Lung (tissue), 11 donors: ENCODE measurements at regions not wholly inside any gene's neighbourhood (a gene's known extent, or its start where the extent isn't known, plus 50 kb on each side); places are given as distances from the start of the nearest gene placed in this dataset.
A peak's percentile ranks its signal among the peaks of the same experiment; 100 is the strongest.
"Not testable (repeated sequence)": the region's sequence is repeated elsewhere in the genome, so short reads cannot be mapped to it uniquely, and the experiment has no call there.

Experiments
- ATAC-seq: fragments of 200-7000 bp; cut with Tn5 transposase; one replicate; pipeline ENCODE4 v1.9.1; 2020; ENCODE audit warnings: moderate number of reproducible peaks; ENCODE audit not compliant: insufficient read depth, low FRiP score
- DNase-seq, 3 donors: peaks; one replicate each; pipeline ENCODE4 v3.0.0-alpha.2; 2013 to 2017
- H3K27ac ChIP-seq, 2 donors: one replicate each; pipeline ENCODE4 v1.5.1; 2013; ENCODE audit warnings: mild to moderate bottlenecking in 2 of 2, moderate library complexity in 2 of 2, control low read depth in 1 of 2, inconsistent platforms in 1 of 2, low read depth in 1 of 2, low read length in 1 of 2
- H3K27me3 ChIP-seq, 3 donors: one replicate each; pipeline ENCODE4 v1.5.1; 2013; ENCODE audit warnings: low read length in 2 of 3; ENCODE audit not compliant: control insufficient read depth in 3 of 3, insufficient read depth in 3 of 3
- H3K36me3 ChIP-seq, 4 donors: one replicate each; pipeline ENCODE4 v1.5.1; 2013; ENCODE audit warnings: low read length in 4 of 4, mild to moderate bottlenecking in 1 of 4, moderate library complexity in 1 of 4; ENCODE audit not compliant: control insufficient read depth in 4 of 4, insufficient read depth in 4 of 4
- H3K4me1 ChIP-seq, 5 donors: one replicate each; pipeline ENCODE4 v1.5.1; 2013; ENCODE audit warnings: low read length in 5 of 5, mild to moderate bottlenecking in 2 of 5, moderate library complexity in 1 of 5; ENCODE audit not compliant: control insufficient read depth in 5 of 5, insufficient read depth in 5 of 5
- H3K4me3 ChIP-seq: one replicate; pipeline ENCODE4 v1.5.1; 2013; ENCODE audit warnings: mild to moderate bottlenecking, control low read depth, moderate library complexity
- H3K9ac ChIP-seq, 2 donors: one replicate each; pipeline ENCODE4 v1.5.1; 2013; ENCODE audit warnings: low read length in 2 of 2, control low read depth in 1 of 2; ENCODE audit not compliant: insufficient read depth in 1 of 2
- H3K9me3 ChIP-seq, 4 donors: one replicate each; pipeline ENCODE4 v1.5.1; 2013; ENCODE audit warnings: low read length in 3 of 4, mild to moderate bottlenecking in 1 of 4, moderate library complexity in 1 of 4; ENCODE audit not compliant: control insufficient read depth in 4 of 4, insufficient read depth in 3 of 4
- CTCF ChIP-seq: IDR thresholded peaks from 2 replicates; pipeline ENCODE4 v1.5.1; 2012; ENCODE audit warnings: mild to moderate bottlenecking; ENCODE audit errors: control extremely low read depth, extremely low read depth
- WGBS, 2 donors: extraction: QIAGEN DNeasy Blood & Tissue Kit; methylation state at CpG; one replicate each; pipeline ENCODE4 v1.1.7; 2013; 5-methylcytosine and 5-hydroxymethylcytosine counted together
- donor health status: control.
- donor health status: control.
- donor health status: Bipolar disorder and iron deficiency.
- donor health status: healthy.
- donor health status: DM: yes; HTN: yes; CAD: no.

GRCh38 chr13:30837227-30838159, 68.6 kb upstream of the MEDAG start:
- ATAC-seq (no peak), DNase-seq (no peak)
- Histone ChIP-seq H3K4me1 (peaks cover 0 to 43% (median 31%) of the 10 kb centered on the region in 5 donors), H3K27me3 (peaks cover 0 to 6% (median 0%) of the 10 kb centered on the region in 3 donors), H3K36me3 (no peaks in the 10 kb centered on the region), H3K9ac (no peak overlapping the region), H3K4me3 (no peak overlapping the region), H3K9me3 (no peaks in the 10 kb centered on the region), H3K27ac (no peak overlapping the region)
- 90 to 93% methylated on average over 11 of the region's 11 CpGs for WGBS, 2 donors
- no peak for TF ChIP-seq CTCF

- H3K27ac ChIP-seq, DNase-seq, H3K9ac ChIP-seq, ATAC-seq, H3K9me3 ChIP-seq, H3K4me3 ChIP-seq, H3K36me3 ChIP-seq, H3K27me3 ChIP-seq: not testable (repeated sequence)
- peaks cover 0 to 32% (median 20%) of the 10 kb centered on the region in 5 donors for H3K4me1 ChIP-seq
- WGBS, 2 donors = 93 to 95% methylated on average over 11 to 27 of the region's 30 CpGs
These were observed 66.4 kb upstream of the MEDAG start for GRCh38 chr13:30839636-30840035.

- no peak for DNase-seq
- no peak overlapping the region for H3K9ac ChIP-seq
- H3K27ac ChIP-seq = no peak overlapping the region
- peaks cover 0 to 3% (median 0%) of the 10 kb centered on the region in 4 donors for H3K36me3 ChIP-seq
- WGBS, 2 donors = 87 to 90% methylated on average over 2 of the region's 6 CpGs
- no peak for TF ChIP-seq CTCF
- H3K9me3 ChIP-seq = peaks cover 0 to 6% (median 1%) of the 10 kb centered on the region in 4 donors
- peaks cover 0 to 6% (median 0%) of the 10 kb centered on the region in 3 donors for H3K27me3 ChIP-seq
- peaks cover 0 to 30% (median 14%) of the 10 kb centered on the region in 5 donors for H3K4me1 ChIP-seq
- H3K4me3 ChIP-seq = no peak overlapping the region
- ATAC-seq = no peak
These were observed 65.6 kb upstream of the MEDAG start for GRCh38 chr13:30840515-30840914.

- peaks cover 0 to 3% (median 0%) of the 10 kb centered on the region in 4 donors for H3K36me3 ChIP-seq
- 75 to 86% methylated on average over 5 of the region's 5 CpGs for WGBS, 2 donors
- TF ChIP-seq CTCF = no peak
- peaks cover 0 to 1% (median 0%) of the 10 kb centered on the region in 3 donors for H3K27me3 ChIP-seq
- ATAC-seq = no peak
- H3K4me3 ChIP-seq = no peak overlapping the region
- H3K4me1 ChIP-seq = peaks cover 0 to 24% (median 8%) of the 10 kb centered on the region in 5 donors
- H3K9me3 ChIP-seq = peaks cover 0 to 6% (median 1%) of the 10 kb centered on the region in 4 donors
- no peak overlapping the region for H3K27ac ChIP-seq
- no peak overlapping the region for H3K9ac ChIP-seq
- DNase-seq = peak in 1 of 3 donors; percentile 31
These were observed 64.9 kb upstream of the MEDAG start for GRCh38 chr13:30841154-30841553.
